ENCODE measurements at regions not wholly inside any gene's neighbourhood (a gene's known extent, or its start where the extent isn't known, plus 50 kb on each side); places are given as distances from the start of the nearest gene placed in this dataset.

DNA sequence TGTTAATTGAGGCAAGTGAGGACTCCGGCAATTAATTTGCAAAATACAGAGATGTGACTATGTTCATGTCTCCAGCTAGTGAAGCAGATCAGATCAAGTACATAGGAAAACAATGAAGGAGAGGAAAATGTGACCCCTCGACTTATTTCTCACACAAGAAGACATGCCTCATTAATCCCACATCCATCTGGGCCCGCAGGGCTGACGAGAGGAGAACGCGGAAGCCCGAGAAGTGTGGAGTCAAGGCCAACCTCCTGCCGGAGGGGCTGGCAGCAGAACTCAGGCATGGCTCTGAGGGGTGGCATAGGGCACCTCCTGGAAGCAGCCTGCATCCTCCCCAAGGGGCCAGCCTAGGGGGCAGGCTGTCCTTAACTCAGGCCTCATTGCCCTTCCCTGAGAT, 54.4 kb downstream of the ZNF503 start:
- DNase-seq, result no peak

DNA sequence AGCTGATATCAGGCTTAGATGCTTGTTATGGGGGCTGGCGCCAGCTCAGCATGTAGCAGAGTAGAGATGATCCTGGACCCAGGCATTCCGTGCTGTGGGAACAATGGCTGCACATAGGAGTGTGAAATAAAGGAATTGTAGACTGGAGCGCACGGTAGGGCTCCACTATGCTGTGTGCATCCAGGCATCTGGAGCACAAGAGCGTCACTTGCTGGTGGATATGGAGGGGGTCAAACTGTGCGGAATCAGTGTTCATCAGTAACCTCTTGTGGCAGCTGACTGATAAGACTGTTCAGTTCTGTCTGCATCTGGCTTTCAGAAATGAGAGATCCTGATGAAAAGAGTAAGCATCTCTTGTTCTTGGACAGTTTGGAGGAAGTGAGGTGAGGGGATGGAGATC, 55.8 kb downstream of the ZNF503 start:
- DNase-seq, result no peak

DNA sequence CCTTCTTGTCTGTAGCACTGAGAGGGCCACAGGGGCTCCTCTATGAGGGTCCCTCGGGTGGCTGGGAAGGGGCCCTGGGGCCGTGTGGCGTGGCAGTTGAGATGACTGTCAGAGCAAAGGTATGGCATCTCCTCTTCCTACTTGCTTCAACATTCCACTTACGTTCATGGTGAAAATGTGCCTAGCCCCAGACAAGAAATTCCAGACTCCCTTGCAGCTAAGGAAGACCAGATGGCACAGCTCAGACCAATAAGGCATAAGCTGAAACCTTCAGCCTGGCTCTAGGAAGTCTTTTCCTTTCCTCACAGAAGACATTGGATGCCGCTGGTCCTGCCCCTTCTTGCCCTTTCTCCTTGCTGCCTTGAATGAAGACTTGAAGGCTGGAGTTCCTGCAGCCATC, 57.4 kb downstream of the ZNF503 start:
- DNase-seq, result no peak

DNA sequence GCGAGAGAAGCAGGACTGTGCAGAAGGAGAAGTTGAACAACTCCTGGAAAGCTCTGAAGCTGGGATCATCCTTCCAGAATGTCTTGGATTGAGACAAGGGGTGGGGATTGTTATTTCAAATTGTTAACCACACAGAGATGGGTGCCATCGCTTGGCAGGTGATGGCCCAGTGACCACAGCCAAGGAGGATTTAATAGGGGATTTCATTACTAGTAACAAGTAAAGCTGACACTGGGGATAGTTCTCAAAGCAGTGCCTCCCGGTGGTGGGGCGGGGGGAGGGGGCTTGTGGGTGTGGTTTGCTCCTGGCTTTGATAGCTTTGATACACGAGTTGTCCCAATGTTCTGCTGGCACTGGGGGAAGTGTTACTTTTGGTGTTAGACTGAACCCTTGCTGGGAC, 59.2 kb downstream of the ZNF503 start:
- no peak for DNase-seq

DNA sequence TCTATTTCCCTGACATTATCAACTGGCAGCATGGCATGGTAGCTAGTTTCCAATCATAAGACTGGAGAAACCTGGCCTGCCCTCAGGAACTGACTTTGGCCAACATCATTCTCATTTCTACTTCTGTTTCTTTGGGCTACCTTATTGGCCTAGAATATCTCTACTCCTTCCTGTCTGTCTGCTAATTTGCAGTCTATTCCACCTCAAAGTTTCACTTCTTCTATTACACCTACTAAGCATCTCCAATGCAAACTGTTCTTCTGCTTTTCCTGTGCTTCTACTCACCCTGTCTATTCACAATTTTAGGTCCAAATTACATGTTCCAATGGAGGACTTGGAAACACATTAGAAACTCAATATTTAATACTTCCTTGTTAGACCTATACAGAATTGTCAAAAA, 65.6 kb downstream of the ZNF503 start:
- DNase-seq, result no peak

DNA sequence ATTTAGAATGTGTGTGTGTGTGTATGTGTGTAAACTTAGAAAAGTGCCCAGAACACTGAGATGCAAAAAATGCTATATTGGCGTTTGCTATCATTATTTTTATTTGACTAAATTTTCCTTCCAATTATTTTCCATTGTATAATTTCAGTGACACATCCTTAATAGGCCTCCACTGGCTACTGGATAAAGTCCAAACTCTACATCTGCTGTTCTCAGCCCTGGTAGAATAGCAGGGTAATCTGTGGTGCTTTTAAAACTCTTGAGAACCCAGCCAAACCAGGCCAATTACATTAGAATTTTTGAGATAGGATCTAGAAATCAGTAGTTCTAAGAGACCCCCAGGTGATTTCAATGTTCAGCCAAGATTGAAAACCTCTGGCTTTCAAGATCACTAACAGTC, 66.4 kb downstream of the ZNF503 start:
- DNase-seq, result no peak

DNA sequence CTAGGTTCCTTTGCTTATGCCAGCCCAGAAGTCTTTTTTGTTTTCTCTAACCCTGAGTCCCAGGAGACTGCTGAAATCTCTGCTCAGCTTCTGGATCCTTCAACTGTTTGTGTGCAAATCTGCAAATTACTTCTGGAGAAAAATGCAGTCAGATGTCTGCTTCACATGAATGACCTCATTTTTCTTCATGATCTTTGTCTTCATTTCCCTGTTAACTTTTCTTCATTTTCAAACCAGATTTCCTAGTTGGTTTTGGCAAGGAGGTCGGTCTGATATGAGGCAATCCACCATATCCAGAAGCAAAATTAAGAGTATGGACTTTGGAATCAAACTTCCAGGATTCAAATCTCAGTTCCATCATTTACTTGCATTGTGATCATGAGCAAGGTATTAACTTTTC, 66.8 kb downstream of the ZNF503 start:
- no peak for DNase-seq

DNA sequence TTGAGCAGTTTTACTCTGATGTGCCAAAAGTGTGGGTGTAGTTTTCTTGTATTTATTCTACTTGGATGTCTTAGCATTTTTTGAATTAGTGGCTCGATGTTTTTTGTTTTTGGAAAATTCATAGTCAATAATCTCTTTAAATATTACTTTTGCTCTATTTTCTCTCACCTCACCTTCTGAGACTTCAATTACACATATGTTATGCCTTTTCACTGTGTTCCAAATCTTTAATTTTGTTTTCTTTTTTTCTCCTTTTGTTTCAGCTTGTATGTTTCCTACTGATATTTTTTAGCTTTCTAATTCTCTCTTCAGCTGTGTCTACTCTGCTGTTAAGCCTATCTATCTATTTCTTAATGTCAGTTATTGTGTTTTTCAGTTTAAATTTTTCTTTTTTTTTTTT, 69.5 kb downstream of the ZNF503 start:
- no peak for DNase-seq

DNA sequence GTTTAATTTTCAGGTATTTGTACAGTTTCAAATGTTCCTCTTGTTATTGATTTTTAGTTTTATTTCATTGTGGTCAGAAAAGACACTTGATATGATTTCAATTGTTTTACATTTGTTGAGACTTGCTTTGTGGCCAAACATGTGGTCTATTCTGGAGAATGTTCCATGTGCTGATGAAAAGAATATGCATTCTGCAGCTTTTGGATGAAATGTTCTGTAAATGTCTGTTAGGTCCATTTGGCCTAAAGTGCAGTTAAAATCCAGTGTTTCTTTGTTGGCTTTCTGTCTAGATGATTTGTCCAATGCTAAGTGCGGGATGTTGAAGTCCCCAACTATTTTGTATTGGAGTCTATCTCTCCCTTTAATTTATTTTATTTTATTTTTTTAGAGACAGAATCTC, 70.5 kb downstream of the ZNF503 start:
- no peak for DNase-seq

DNA sequence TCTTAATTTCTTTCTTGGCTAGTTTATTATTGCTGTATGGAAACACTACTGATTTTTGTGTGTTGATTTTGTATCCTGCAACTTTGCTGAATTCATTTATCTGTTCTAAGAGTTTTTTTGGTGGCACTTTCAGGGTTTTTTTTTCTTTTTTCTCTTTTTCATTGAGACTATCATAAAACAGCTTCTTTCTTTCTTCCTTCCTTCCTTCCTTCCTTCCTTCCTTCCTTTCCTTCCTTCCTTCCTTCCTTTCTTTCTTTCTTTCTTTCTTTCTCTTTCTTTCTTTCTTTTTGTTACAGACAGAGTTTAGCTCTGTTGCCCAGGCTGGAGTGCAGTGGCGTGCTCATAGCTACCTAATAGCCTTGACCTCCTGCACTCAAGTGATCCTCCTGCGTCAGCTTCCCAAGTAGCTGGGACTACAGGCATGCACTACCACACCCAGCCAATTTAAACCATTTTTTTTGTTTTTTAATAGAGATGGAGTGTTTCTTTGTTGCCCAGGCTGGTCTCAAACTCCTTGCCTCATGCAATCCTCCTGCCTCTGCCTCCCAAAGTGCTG, 72.3 kb downstream of the ZNF503 start:
- no peak for DNase-seq

DNA sequence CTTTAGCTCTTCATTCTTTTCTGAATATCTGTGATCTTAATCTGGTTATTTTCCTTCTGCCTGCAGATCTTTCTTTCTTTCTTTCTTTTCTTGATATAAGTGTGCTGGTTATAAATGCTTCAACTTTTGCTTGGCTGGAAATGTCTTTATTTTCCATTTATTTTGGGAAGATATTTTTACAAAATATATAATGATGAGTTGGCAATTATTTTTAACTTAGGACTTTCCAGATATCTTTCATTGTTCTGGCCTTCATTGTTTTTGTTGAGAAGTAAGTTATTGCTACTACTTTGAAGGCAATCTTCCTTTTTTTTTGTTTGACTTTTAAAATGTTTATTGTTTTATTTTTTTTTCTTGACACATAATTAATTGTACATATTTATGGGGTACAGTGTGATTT, 75.3 kb downstream of the ZNF503 start:
- DNase-seq, result no peak

DNA sequence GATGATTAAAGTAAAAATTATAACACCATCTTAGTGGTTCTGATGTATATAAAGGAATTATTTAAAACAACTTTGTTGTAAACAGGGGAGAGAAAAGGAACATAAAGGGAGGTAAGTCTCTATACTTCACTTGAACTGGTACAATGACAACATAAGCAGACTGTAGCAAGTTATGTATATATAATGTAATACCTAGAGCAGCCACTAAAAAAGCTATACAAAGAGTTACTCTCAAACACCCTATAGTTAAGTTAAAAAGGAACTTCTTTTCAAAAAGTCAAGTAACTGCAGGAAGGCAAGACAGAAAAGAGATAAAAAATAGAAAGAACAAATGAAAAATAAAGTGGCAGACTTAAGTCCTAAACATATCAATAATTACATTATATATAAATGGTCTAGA, 82.3 kb downstream of the ZNF503 start:
- no peak for DNase-seq

DNA sequence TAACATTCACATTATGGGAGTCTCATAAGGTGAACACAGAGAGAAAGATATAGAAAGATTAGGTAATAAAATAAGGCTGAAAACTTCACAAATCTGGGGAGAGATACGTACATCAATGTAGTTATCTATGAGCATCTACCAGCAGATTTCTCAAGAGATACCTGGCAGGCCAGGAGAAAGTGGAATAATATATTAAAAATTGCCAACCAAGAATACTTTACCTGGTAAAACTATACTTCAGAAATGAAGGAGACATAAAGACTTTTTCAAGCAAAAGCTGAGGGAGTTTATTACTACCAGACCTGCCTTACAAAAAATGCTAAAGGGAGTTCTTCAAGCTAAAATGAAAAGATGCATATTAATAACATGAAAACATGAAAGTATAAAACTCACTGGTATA, 78.8 kb upstream of the COMTD1 start:
- no peak for DNase-seq

DNA sequence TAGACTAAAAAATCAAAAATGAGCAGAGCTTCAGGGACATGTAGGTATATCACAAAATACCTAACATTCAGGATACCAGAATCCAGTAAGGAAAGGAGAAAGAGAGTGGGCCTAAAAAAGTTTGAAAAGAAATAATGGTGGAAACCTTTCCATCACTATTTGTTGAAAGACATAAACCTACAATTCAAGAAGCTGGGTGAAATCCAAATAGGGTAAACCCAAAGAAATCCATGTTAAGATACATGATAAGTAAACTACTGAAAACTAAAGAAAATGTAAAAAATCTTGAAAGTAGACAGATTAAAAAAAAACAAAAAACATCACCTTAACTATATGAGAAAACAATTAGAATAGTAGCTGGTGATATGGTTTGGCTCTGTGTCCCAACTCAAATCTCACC, 76.7 kb upstream of the COMTD1 start:
- no peak for DNase-seq

DNA sequence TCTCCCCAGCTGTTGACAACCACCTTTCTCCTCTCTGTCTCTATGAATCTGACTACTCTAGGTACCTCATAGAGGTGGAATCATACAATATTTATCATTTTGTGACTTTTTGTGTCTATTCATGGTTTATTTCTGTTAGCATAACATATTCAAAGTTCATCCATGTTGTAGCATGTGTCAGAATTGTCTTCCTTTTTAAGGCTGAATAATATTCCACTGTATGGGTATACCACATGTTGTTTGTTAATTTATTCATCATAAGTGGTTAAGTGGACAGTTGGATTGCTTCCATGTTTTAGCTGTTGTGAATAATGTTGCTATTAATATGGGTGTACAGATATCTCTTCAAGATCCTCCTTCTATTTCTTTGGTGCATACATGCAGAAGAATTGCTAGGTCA, 69.9 kb upstream of the COMTD1 start:
- no peak for DNase-seq

DNA sequence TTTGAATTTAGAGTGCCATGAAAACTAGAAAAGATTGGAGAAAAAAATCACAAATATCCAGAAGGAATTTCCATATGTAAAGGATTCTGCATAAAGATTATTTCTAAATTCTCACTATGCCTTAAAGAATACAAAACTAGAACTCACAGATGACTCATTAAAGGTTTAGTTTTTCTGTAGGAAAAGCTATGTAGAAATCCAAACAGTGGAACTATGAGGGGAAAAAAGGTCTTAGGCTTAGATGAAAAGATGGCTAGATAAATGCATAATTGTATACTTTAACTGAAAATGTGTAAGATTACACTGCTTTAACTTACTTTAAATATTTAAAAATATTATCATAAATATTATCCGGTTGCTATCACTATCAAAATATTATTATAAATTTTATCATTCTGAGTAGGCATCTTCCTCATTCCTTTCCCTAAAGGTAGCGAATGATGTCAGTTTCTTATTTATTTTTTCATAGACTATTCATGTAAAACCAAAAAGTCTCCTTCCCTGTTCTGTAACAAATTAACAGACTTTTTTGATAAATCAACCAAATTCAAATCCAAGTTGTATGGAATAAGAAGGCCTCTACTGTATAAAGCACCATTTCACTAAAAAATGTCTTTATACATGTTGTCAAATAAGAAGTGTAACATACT, 69.1 kb upstream of the COMTD1 start:
- no peak for DNase-seq

DNA sequence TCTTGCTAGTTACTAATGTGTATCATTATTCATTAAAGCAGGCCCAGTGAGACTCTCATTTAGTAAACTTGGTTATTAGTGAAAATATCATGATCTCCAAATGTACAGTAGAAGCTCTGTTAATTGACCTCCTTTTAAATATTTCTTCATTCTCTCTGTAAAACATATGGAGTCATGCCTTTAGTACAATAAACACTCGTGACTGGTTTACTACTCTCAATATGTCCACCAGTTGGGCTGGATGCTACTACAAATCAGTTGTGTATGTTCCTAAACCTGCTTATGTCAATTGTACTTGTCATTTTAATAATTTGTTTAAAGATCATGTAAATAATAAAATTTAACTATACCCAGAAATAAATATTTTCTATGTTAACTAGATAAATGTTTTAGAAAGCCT, 68.6 kb upstream of the COMTD1 start:
- no peak for DNase-seq

DNA sequence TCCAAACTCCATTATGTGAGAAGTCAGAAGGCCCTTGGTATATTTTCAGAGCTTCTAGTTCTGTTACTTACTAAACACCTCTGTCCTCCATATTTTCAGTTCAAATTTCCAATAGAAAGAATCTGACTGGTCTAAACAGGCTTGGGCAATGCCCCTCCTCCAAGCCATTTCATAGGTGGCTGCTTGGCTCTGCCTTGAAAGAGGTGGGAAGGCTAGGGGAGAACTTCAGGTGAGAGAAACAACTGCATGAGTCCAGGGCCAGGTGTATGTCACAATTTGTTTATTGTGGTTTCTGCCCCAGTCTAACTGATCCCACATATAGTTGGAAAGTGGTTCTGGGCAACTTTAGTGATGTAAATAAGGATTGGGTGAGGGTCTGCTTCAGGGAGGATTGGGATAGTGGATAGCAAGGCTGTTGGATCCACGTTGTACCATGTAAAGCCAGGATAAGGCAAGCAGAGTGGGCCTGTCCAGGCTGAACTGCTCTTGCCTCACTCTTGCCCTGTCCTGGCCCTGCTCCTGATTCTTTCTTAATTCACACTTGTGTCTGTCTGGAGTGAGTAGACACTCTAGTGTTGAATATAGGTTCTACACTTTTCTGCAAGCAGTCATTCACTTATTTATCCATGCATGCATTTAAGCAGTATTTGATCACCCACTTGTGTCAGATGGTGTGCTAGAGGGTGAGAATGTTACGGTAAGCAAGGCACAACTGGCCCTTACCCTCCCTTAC, 67.5 kb upstream of the COMTD1 start:
- no peak for DNase-seq

DNA sequence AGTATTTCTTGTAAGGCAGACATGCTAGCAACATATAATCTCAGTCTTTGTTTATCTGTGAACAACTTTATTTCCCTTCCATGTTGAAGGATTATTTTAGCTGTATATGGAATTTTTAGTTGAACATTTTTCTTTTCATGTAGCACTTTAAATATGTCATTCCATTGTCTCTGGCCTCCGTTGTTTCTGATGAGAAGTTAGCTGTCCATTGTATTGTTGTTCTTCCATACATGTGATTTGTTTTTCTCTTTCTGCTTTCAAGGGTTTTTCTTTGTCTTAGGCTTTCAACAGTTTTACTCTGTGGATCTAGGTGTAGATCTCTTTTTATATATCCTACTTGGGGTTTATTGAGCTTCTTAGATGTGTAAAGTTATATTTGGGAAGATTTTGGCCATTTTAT, 66.3 kb upstream of the COMTD1 start:
- no peak for DNase-seq

DNA sequence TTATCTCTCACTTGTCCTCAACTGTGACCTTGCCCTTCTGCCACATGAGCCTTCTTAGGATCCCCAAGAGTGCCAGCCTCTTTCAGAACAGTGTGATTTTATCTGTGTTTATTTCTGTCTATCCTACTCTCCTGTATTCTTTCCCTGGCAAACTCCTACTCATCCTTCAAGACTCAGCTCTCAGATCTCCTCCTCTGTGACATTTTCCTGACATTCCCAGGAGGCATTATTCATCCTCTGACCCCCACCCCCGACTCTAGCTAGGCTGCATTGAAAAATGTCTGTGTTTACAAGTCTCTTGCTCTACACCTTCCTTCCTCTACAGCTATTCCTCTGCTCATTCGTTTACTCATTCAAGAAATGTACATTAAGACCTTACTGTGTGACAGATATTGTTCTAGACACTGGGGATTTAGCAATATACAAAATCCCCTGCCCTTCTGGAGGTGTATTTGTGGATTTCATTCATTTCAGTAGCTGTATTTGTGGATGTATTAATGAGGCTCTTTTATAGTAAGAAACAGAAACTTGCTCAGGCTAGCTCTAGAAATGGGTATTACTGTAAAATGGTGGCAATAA, 61.4 kb upstream of the COMTD1 start:
- DNase-seq, result no peak

DNA sequence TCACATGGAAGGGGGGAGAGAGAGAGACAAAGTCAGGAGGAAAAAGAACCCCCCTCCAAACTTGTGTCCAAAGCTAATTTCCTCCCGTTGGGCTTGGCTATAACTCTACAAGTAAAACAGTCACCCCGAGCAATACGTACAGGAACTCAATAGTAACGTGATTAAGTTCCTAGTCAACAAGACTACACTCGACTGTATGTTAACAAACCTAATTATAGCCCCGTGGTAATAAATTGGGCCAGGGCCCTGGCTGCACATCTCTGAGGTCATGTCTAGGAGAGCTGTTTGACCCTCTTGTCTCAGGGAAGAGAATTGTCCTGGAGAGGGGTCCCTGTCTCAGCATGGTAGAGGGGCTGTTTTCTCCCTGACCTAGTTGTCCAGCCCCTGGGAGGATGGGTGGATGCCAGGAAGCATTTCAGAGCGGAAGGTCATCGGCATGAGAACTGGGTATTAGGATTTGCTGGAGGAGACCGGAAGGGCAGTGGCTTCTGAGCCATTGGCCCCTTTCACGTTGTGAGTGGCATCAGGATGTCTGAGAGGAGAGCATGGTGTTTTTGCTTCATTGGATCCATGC, 60.2 kb upstream of the COMTD1 start:
- DNase-seq, result no peak

DNA sequence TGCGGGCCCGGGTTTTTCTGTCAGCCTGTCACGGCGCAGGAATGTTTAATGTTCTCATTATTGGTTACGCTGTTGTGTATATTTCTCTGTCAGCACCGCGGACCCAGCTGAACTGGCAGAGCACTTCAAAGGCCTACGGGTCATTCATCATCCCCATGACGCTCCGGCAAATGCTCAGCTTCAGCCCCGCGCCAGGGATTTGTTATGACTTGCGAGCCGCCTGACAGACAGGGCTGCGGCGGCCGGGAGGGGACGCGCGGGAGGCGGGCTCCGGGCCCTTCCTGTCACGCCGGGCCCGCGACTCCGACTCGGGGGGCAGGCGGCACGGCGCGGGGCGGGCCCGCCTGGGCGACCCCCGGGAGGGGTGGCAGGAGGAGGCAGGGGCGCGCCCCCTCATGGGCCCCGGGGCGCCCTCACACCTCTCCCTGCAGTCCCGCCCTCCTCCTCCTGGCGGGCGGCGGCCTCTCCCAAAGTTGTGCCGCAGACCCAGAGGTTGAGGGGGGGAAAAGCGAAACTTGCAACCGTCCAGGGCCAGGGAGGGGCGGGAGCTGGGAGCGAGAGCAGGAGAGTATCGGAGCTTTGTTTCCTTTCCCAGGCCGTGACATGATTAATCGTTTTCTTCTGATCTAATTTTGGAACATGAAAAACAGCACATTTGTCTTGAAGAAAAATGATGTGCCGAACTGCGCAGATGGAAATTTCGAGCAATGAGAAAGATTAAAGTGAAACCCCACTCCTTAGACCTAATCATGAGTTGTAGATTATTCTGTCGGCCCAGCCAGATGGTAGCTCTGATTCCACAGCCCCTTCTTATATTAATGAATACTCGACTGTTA, 59.3 kb upstream of the COMTD1 start:
- peak; percentile 39 for DNase-seq

DNA sequence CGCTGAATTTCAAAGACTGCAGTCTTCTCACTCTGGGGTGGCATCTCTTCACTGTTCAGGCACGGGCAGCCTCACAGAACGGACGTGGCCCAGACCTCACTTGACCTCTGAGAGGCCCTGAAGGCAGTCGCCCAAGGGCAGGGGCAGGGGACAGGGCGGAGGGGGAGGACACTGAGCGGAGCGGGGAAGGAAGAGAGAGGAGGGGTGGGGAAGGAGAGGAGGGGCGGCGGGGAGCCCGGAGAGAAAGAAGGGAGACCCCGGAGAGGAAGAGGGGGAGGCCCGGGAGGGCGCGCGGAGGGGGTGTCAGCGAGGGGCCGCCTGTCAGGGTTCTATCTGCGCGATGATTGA, 58.7 kb upstream of the COMTD1 start:
- DNase-seq, result no peak

Data from midbrain (tissue), 1 donor.